HL-60 (cell line): ENCODE measurements at regions not wholly inside any gene's neighbourhood (a gene's known extent, or its start where the extent isn't known, plus 50 kb on each side); places are given as distances from the start of the nearest gene placed in this dataset.

Source experiments
- REST ChIP-seq: IDR thresholded peaks from 2 replicates; pipeline ENCODE4 v1.6.1; 2012; ENCODE audit warnings: low read depth; ENCODE audit not compliant: insufficient replicate concordance
- TF ChIP-seq, protein P1 (sequence below): IDR thresholded peaks from one replicate; pipeline ENCODE4 v1.5.1; 2011; ENCODE audit warnings: low read length, control low read depth, inconsistent platforms; ENCODE audit not compliant: insufficient read depth

GRCh38 chr5:99453196-99453595, 524.4 kb upstream of the CHD1 start:
- no peak for TF ChIP-seq REST
- TF ChIP-seq, protein P1, sequence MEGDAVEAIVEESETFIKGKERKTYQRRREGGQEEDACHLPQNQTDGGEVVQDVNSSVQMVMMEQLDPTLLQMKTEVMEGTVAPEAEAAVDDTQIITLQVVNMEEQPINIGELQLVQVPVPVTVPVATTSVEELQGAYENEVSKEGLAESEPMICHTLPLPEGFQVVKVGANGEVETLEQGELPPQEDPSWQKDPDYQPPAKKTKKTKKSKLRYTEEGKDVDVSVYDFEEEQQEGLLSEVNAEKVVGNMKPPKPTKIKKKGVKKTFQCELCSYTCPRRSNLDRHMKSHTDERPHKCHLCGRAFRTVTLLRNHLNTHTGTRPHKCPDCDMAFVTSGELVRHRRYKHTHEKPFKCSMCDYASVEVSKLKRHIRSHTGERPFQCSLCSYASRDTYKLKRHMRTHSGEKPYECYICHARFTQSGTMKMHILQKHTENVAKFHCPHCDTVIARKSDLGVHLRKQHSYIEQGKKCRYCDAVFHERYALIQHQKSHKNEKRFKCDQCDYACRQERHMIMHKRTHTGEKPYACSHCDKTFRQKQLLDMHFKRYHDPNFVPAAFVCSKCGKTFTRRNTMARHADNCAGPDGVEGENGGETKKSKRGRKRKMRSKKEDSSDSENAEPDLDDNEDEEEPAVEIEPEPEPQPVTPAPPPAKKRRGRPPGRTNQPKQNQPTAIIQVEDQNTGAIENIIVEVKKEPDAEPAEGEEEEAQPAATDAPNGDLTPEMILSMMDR, result no peak
